Left kidney (tissue), 1 donor: ENCODE measurements at regions not wholly inside any gene's neighbourhood (a gene's known extent, or its start where the extent isn't known, plus 50 kb on each side); places are given as distances from the start of the nearest gene placed in this dataset.
"Not testable (repeated sequence)": the region's sequence is repeated elsewhere in the genome, so short reads cannot be mapped to it uniquely, and the experiment has no call there.

ENCODE experiments used
- DNase-seq: peaks from one replicate; pipeline ENCODE4 v3.0.0-alpha.2; 2013

GRCh38 chr6:14524319-14524718 is 406.7 kb downstream of the CD83 start:
- no peak for DNase-seq

- DNase-seq: no peak
Observed at GRCh38 chr6:14530385-14530784, 412.8 kb downstream of the CD83 start.

- DNase-seq: no peak
Observed at GRCh38 chr6:14533446-14533845, 415.9 kb downstream of the CD83 start.

- no peak for DNase-seq
Observed at GRCh38 chr6:14537030-14537429, 419.5 kb downstream of the CD83 start.

GRCh38 chr6:14540276-14540675 is 422.7 kb downstream of the CD83 start:
- DNase-seq: no peak

- DNase-seq: no peak
Observed at GRCh38 chr6:14540810-14541540, 423.4 kb downstream of the CD83 start.

- no peak for DNase-seq
Observed at GRCh38 chr6:14542670-14543366, 425.2 kb downstream of the CD83 start.

- DNase-seq: no peak
Observed at GRCh38 chr6:14543971-14544585, 426.5 kb downstream of the CD83 start.

GRCh38 chr6:14544666-14545065 is 427.1 kb downstream of the CD83 start:
- no peak for DNase-seq

- DNase-seq: no peak
Observed at GRCh38 chr6:14545496-14545895, 427.9 kb downstream of the CD83 start.

- no peak for DNase-seq
Observed at GRCh38 chr6:14546036-14546435, 428.5 kb downstream of the CD83 start.

GRCh38 chr6:14547284-14547998 is 429.9 kb downstream of the CD83 start:
- DNase-seq: no peak

GRCh38 chr6:14549304-14549770 is 431.8 kb downstream of the CD83 start:
- DNase-seq: no peak

- DNase-seq: no peak
Observed at GRCh38 chr6:14549871-14550270, 432.3 kb downstream of the CD83 start.

- DNase-seq: no peak
Observed at GRCh38 chr6:14550410-14550809, 432.8 kb downstream of the CD83 start.

- DNase-seq: no peak
Observed at GRCh38 chr6:14550822-14551221, 433.2 kb downstream of the CD83 start.

- DNase-seq: not testable (repeated sequence)
Observed at GRCh38 chr6:14551601-14552000, 434.0 kb downstream of the CD83 start.

- DNase-seq: no peak
Observed at GRCh38 chr6:14552891-14553290, 435.3 kb downstream of the CD83 start.

GRCh38 chr6:14553515-14553914 is 435.9 kb downstream of the CD83 start:
- DNase-seq: no peak

GRCh38 chr6:14555804-14556203 is 438.2 kb downstream of the CD83 start:
- DNase-seq: no peak

- no peak for DNase-seq
Observed at GRCh38 chr6:14559746-14560536, 442.4 kb downstream of the CD83 start.

- DNase-seq: not testable (repeated sequence)
Observed at GRCh38 chr6:14561563-14561962, 444.0 kb downstream of the CD83 start.
